ENCODE measurements at regions not wholly inside any gene's neighbourhood (a gene's known extent, or its start where the extent isn't known, plus 50 kb on each side); places are given as distances from the start of the nearest gene placed in this dataset.
"Not testable (repeated sequence)": the region's sequence is repeated elsewhere in the genome, so short reads cannot be mapped to it uniquely, and the experiment has no call there.

GRCh38 chr17:30731210-30732132 is 93.0 kb downstream of the CRLF3 start:
- DNase-seq = peak; percentile 77

- not testable (repeated sequence) for DNase-seq
Observed at GRCh38 chr17:30730837-30731209, 93.7 kb downstream of the CRLF3 start.

- not testable (repeated sequence) for DNase-seq
Observed at GRCh38 chr17:30730171-30730836, 94.2 kb downstream of the CRLF3 start.

- DNase-seq = not testable (repeated sequence)
Observed at GRCh38 chr17:30729471-30730170, 94.9 kb downstream of the CRLF3 start.

GRCh38 chr17:30727517-30727916 is 97.0 kb downstream of the CRLF3 start:
- not testable (repeated sequence) for DNase-seq

GRCh38 chr17:30726734-30727133 is 97.8 kb downstream of the CRLF3 start:
- DNase-seq = not testable (repeated sequence)

- DNase-seq = not testable (repeated sequence)
Observed at GRCh38 chr17:30726310-30726709, 98.2 kb downstream of the CRLF3 start.

GRCh38 chr17:30724034-30724650 is 100.3 kb downstream of the CRLF3 start:
- DNase-seq = not testable (repeated sequence)

GRCh38 chr17:30722114-30722780 is 102.2 kb downstream of the CRLF3 start:
- DNase-seq = not testable (repeated sequence)

GRCh38 chr17:30720971-30721370 is 103.5 kb downstream of the CRLF3 start:
- not testable (repeated sequence) for DNase-seq

GRCh38 chr17:30720013-30720471 is 104.5 kb downstream of the CRLF3 start:
- no peak for DNase-seq

- peak; percentile 61 for DNase-seq
Observed at GRCh38 chr17:30719131-30719973, 105.1 kb downstream of the CRLF3 start.

GRCh38 chr17:30718691-30719090 is 105.8 kb downstream of the CRLF3 start:
- not testable (repeated sequence) for DNase-seq

GRCh38 chr17:30718099-30718447 is 106.4 kb downstream of the CRLF3 start:
- not testable (repeated sequence) for DNase-seq

GRCh38 chr17:30717291-30718098 is 107.0 kb downstream of the CRLF3 start:
- no peak for DNase-seq

- no peak for DNase-seq
Observed at GRCh38 chr17:30716461-30717290, 107.8 kb downstream of the CRLF3 start.

GRCh38 chr17:30714825-30715622 is 109.5 kb downstream of the CRLF3 start:
- DNase-seq = peak; percentile 34

- DNase-seq = not testable (repeated sequence)
Observed at GRCh38 chr17:30713805-30714204, 110.7 kb downstream of the CRLF3 start.
